ENCODE measurements at regions not wholly inside any gene's neighbourhood (a gene's known extent, or its start where the extent isn't known, plus 50 kb on each side); places are given as distances from the start of the nearest gene placed in this dataset.

- Histone ChIP-seq H3K4me1 (ENCODE audit: control insufficient read depth, insufficient read depth, low read length) (peaks cover 66% of the 10 kb centered on the region), H3K27me3 (ENCODE audit: control insufficient read depth in 1 of 2, insufficient read depth in 2 of 2, low read length in 2 of 2) (no peaks in the 10 kb centered on the region), H3K4me3 (ENCODE audit: low read length in 2 of 2) (peak overlapping the region in 1 of 2 donors; percentile 15), H3K27ac (ENCODE audit: low read length) (peak overlapping the region; percentile 69), H3K9ac (ENCODE audit: low read length in 2 of 2) (peak overlapping the region in 1 of 2 donors; percentile 47), H3K9me3 (ENCODE audit: control insufficient read depth in 2 of 2, low read length in 2 of 2) (no peaks in the 10 kb centered on the region), H3K36me3 (ENCODE audit: control insufficient read depth in 2 of 2, insufficient read depth in 2 of 2, low read length in 2 of 2) (no peaks in the 10 kb centered on the region)
Observed at GRCh38 chr2:43082903-43083677, 143.3 kb downstream of the ZFP36L2 start.

- Histone ChIP-seq H3K9ac (ENCODE audit: low read length in 2 of 2) (peak overlapping the region in 1 of 2 donors; percentile 47), H3K27ac (ENCODE audit: low read length) (peak overlapping the region; percentile 69), H3K9me3 (ENCODE audit: control insufficient read depth in 2 of 2, low read length in 2 of 2) (no peaks in the 10 kb centered on the region), H3K4me1 (ENCODE audit: control insufficient read depth, insufficient read depth, low read length) (peaks cover 67% of the 10 kb centered on the region), H3K27me3 (ENCODE audit: control insufficient read depth in 1 of 2, insufficient read depth in 2 of 2, low read length in 2 of 2) (no peaks in the 10 kb centered on the region), H3K4me3 (ENCODE audit: low read length in 2 of 2) (no peak overlapping the region), H3K36me3 (ENCODE audit: control insufficient read depth in 2 of 2, insufficient read depth in 2 of 2, low read length in 2 of 2) (no peaks in the 10 kb centered on the region)
Observed at GRCh38 chr2:43082111-43082894, 144.1 kb downstream of the ZFP36L2 start.

- Histone ChIP-seq H3K9ac (ENCODE audit: low read length in 2 of 2) (no peak overlapping the region), H3K9me3 (ENCODE audit: control insufficient read depth in 2 of 2, low read length in 2 of 2) (no peaks in the 10 kb centered on the region), H3K27me3 (ENCODE audit: control insufficient read depth in 1 of 2, insufficient read depth in 2 of 2, low read length in 2 of 2) (no peaks in the 10 kb centered on the region), H3K36me3 (ENCODE audit: control insufficient read depth in 2 of 2, insufficient read depth in 2 of 2, low read length in 2 of 2) (no peaks in the 10 kb centered on the region), H3K27ac (ENCODE audit: low read length) (peak overlapping the region; percentile 69), H3K4me3 (ENCODE audit: low read length in 2 of 2) (no peak overlapping the region), H3K4me1 (ENCODE audit: control insufficient read depth, insufficient read depth, low read length) (peaks cover 58% of the 10 kb centered on the region)
Observed at GRCh38 chr2:43081131-43081765, 145.2 kb downstream of the ZFP36L2 start.

- H3K9me3 ChIP-seq (ENCODE audit: control insufficient read depth in 2 of 2, low read length in 2 of 2) = no peaks in the 10 kb centered on the region
- H3K36me3 ChIP-seq (ENCODE audit: control insufficient read depth in 2 of 2, insufficient read depth in 2 of 2, low read length in 2 of 2) = no peaks in the 10 kb centered on the region
- H3K27me3 ChIP-seq (ENCODE audit: control insufficient read depth in 1 of 2, insufficient read depth in 2 of 2, low read length in 2 of 2) = no peaks in the 10 kb centered on the region
- H3K4me3 ChIP-seq (ENCODE audit: low read length in 2 of 2) = no peak overlapping the region
- no peak overlapping the region for H3K9ac ChIP-seq (ENCODE audit: low read length in 2 of 2)
- H3K27ac ChIP-seq (ENCODE audit: low read length) = no peak overlapping the region
- peaks cover 58% of the 10 kb centered on the region for H3K4me1 ChIP-seq (ENCODE audit: control insufficient read depth, insufficient read depth, low read length)
Observed at GRCh38 chr2:43080571-43081021, 145.8 kb downstream of the ZFP36L2 start.

GRCh38 chr2:43078781-43079755 lies 147.3 kb downstream of the ZFP36L2 start:
- Histone ChIP-seq H3K9ac (ENCODE audit: low read length in 2 of 2) (no peak overlapping the region), H3K27me3 (ENCODE audit: control insufficient read depth in 1 of 2, insufficient read depth in 2 of 2, low read length in 2 of 2) (no peaks in the 10 kb centered on the region), H3K4me3 (ENCODE audit: low read length in 2 of 2) (no peak overlapping the region), H3K27ac (ENCODE audit: low read length) (no peak overlapping the region), H3K4me1 (ENCODE audit: control insufficient read depth, insufficient read depth, low read length) (peaks cover 58% of the 10 kb centered on the region), H3K9me3 (ENCODE audit: control insufficient read depth in 2 of 2, low read length in 2 of 2) (no peaks in the 10 kb centered on the region), H3K36me3 (ENCODE audit: control insufficient read depth in 2 of 2, insufficient read depth in 2 of 2, low read length in 2 of 2) (no peaks in the 10 kb centered on the region)

- Histone ChIP-seq H3K9me3 (ENCODE audit: control insufficient read depth in 2 of 2, low read length in 2 of 2) (no peaks in the 10 kb centered on the region), H3K4me3 (ENCODE audit: low read length in 2 of 2) (no peak overlapping the region), H3K4me1 (ENCODE audit: control insufficient read depth, insufficient read depth, low read length) (peaks cover 58% of the 10 kb centered on the region), H3K36me3 (ENCODE audit: control insufficient read depth in 2 of 2, insufficient read depth in 2 of 2, low read length in 2 of 2) (no peaks in the 10 kb centered on the region), H3K9ac (ENCODE audit: low read length in 2 of 2) (no peak overlapping the region), H3K27ac (ENCODE audit: low read length) (no peak overlapping the region), H3K27me3 (ENCODE audit: control insufficient read depth in 1 of 2, insufficient read depth in 2 of 2, low read length in 2 of 2) (no peaks in the 10 kb centered on the region)
Observed at GRCh38 chr2:43078301-43078700, 148.1 kb downstream of the ZFP36L2 start.

- Histone ChIP-seq H3K4me1 (ENCODE audit: control insufficient read depth, insufficient read depth, low read length) (peaks cover 56% of the 10 kb centered on the region), H3K9ac (ENCODE audit: low read length in 2 of 2) (no peak overlapping the region), H3K9me3 (ENCODE audit: control insufficient read depth in 2 of 2, low read length in 2 of 2) (no peaks in the 10 kb centered on the region), H3K27me3 (ENCODE audit: control insufficient read depth in 1 of 2, insufficient read depth in 2 of 2, low read length in 2 of 2) (no peaks in the 10 kb centered on the region), H3K27ac (ENCODE audit: low read length) (no peak overlapping the region), H3K4me3 (ENCODE audit: low read length in 2 of 2) (no peak overlapping the region), H3K36me3 (ENCODE audit: control insufficient read depth in 2 of 2, insufficient read depth in 2 of 2, low read length in 2 of 2) (no peaks in the 10 kb centered on the region)
Observed at GRCh38 chr2:43077876-43078275, 148.5 kb downstream of the ZFP36L2 start.

GRCh38 chr2:43076676-43077075 lies 149.7 kb downstream of the ZFP36L2 start:
- Histone ChIP-seq H3K36me3 (ENCODE audit: control insufficient read depth in 2 of 2, insufficient read depth in 2 of 2, low read length in 2 of 2) (no peaks in the 10 kb centered on the region), H3K9ac (ENCODE audit: low read length in 2 of 2) (no peak overlapping the region), H3K4me3 (ENCODE audit: low read length in 2 of 2) (no peak overlapping the region), H3K27ac (ENCODE audit: low read length) (peak overlapping the region; percentile 70), H3K4me1 (ENCODE audit: control insufficient read depth, insufficient read depth, low read length) (peaks cover 52% of the 10 kb centered on the region), H3K9me3 (ENCODE audit: control insufficient read depth in 2 of 2, low read length in 2 of 2) (no peaks in the 10 kb centered on the region), H3K27me3 (ENCODE audit: control insufficient read depth in 1 of 2, insufficient read depth in 2 of 2, low read length in 2 of 2) (no peaks in the 10 kb centered on the region)

- no peak overlapping the region for H3K4me3 ChIP-seq (ENCODE audit: low read length in 2 of 2)
- no peaks in the 10 kb centered on the region for H3K9me3 ChIP-seq (ENCODE audit: control insufficient read depth in 2 of 2, low read length in 2 of 2)
- no peaks in the 10 kb centered on the region for H3K36me3 ChIP-seq (ENCODE audit: control insufficient read depth in 2 of 2, insufficient read depth in 2 of 2, low read length in 2 of 2)
- no peak overlapping the region for H3K9ac ChIP-seq (ENCODE audit: low read length in 2 of 2)
- no peaks in the 10 kb centered on the region for H3K27me3 ChIP-seq (ENCODE audit: control insufficient read depth in 1 of 2, insufficient read depth in 2 of 2, low read length in 2 of 2)
- H3K27ac ChIP-seq (ENCODE audit: low read length) = peak overlapping the region; percentile 70
- peaks cover 52% of the 10 kb centered on the region for H3K4me1 ChIP-seq (ENCODE audit: control insufficient read depth, insufficient read depth, low read length)
Observed at GRCh38 chr2:43075811-43076585, 150.4 kb downstream of the ZFP36L2 start.
